Parathyroid adenoma (tissue), 2 donors: ENCODE measurements at regions not wholly inside any gene's neighbourhood (a gene's known extent, or its start where the extent isn't known, plus 50 kb on each side); places are given as distances from the start of the nearest gene placed in this dataset.

ENCODE experiments used
- H2AFZ ChIP-seq: fragments of 300-600 bp; sonication (generic); one replicate; pipeline ENCODE4 v1.7.0; 2017; ENCODE audit warnings: antibody characterized with exemption, mild to moderate bottlenecking
- H3K27ac ChIP-seq: fragments of 300-600 bp; sonication (generic); one replicate; pipeline ENCODE4 v1.7.0; 2017
- H3K27me3 ChIP-seq: fragments of 300-600 bp; sonication (generic); one replicate; pipeline ENCODE4 v1.7.0; 2017; ENCODE audit warnings: low read length; ENCODE audit not compliant: control insufficient read depth, insufficient read depth
- H3K36me3 ChIP-seq: fragments of 300-600 bp; sonication (generic); one replicate; pipeline ENCODE4 v1.7.0; 2017; ENCODE audit warnings: low read length; ENCODE audit not compliant: control insufficient read depth, insufficient read depth
- H3K4me1 ChIP-seq: fragments of 300-600 bp; sonication (generic); one replicate; pipeline ENCODE4 v1.7.0; 2017; ENCODE audit warnings: control low read depth
- H3K4me2 ChIP-seq: fragments of 300-600 bp; sonication (generic); one replicate; pipeline ENCODE4 v1.7.0; 2017; ENCODE audit warnings: low read length
- H3K4me3 ChIP-seq: fragments of 300-600 bp; sonication (generic); one replicate; pipeline ENCODE4 v1.7.0; 2017; ENCODE audit warnings: low read depth, low read length
- H3K79me2 ChIP-seq: fragments of 300-600 bp; sonication (generic); one replicate; pipeline ENCODE4 v1.7.0; 2017; ENCODE audit warnings: control low read depth
- H3K9ac ChIP-seq: fragments of 300-600 bp; sonication (generic); one replicate; pipeline ENCODE4 v1.7.0; 2017; ENCODE audit warnings: mild to moderate bottlenecking
- H3K9me3 ChIP-seq: fragments of 300-600 bp; sonication (generic); one replicate; pipeline ENCODE4 v1.7.0; 2017; ENCODE audit warnings: low read length; ENCODE audit not compliant: control insufficient read depth
- CTCF ChIP-seq: fragments of 300-600 bp; sonication (generic); IDR thresholded peaks from one replicate; pipeline ENCODE4 v1.7.0; 2017; ENCODE audit warnings: antibody characterized with exemption, mild to moderate bottlenecking
- donor health status: primary hyperparathyroidism.

DNA sequence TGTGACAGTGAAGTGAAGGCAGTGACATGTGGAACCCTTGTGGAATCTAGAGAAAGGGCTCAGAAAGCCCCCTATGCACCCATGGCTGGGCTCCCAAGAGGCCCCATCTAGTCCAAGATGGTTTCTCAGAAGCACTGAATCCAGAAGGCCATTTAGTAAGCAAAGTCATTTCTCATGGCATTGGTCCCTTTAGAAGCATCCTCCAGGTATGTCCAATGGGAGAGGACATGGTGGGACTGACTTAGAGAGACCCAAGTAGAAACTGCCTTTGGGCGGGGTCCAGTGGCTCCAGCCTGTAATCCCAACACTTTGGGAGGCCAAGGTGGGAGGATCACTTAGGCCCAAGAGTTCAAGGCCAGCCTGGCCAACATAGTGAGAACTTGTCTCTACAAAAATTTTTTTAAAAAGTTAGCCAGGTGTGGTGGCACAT, 72.5 kb upstream of the RMDN2 start:
- no peaks in the 10 kb centered on the region for H3K4me1 ChIP-seq
- TF ChIP-seq CTCF: no peak
- H3K9me3 ChIP-seq: no peaks in the 10 kb centered on the region
- H3K79me2 ChIP-seq: no peaks in the 10 kb centered on the region
- no peaks in the 10 kb centered on the region for H3K27me3 ChIP-seq
- no peak overlapping the region for H3K4me2 ChIP-seq
- no peak overlapping the region for H2AFZ ChIP-seq
- H3K36me3 ChIP-seq: no peaks in the 10 kb centered on the region
- no peak overlapping the region for H3K9ac ChIP-seq
- H3K27ac ChIP-seq: no peak overlapping the region
- H3K4me3 ChIP-seq: no peak overlapping the region

DNA sequence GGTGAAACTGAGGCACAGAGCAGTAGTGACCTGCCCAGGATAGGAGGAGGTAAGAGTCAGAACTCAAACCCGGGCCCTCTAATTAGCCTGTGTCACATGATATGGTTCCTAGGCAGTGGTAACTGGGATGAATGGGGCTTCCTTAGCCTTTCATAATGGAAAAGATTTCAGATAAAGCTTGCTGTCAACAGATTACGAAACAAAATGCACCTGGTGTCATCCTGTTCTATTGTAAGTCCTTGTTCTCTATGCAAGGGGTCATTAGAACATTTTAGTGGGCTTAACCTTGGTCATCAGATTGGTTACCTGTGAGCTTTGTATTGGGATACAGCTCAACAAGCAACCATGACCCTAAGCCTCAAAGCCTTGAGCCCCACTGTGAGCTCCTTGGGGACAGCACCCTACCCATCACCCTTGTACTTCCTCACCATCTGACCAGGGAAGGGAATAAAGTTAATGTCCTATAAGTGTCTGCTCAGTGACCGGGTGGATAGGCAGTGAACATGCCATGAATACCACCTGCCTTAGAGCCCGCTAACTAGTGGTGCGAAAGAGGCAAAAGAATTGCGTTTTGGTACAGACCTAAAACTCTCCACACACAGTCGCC, 70.3 kb upstream of the RMDN2 start:
- Histone ChIP-seq H3K9me3 (no peaks in the 10 kb centered on the region), H3K36me3 (no peaks in the 10 kb centered on the region), H3K79me2 (no peaks in the 10 kb centered on the region), H3K4me2 (no peak overlapping the region), H3K4me3 (no peak overlapping the region), H3K27ac (peak overlapping the region; percentile 9), H3K4me1 (no peaks in the 10 kb centered on the region), H3K9ac (no peak overlapping the region), H2AFZ (no peak overlapping the region), H3K27me3 (no peaks in the 10 kb centered on the region)
- TF ChIP-seq CTCF: no peak

- Histone ChIP-seq H3K36me3 (no peaks in the 10 kb centered on the region), H3K9ac (no peak overlapping the region), H2AFZ (no peak overlapping the region), H3K27me3 (no peaks in the 10 kb centered on the region), H3K9me3 (no peaks in the 10 kb centered on the region), H3K4me3 (no peak overlapping the region), H3K79me2 (no peaks in the 10 kb centered on the region), H3K27ac (peak overlapping the region; percentile 9), H3K4me1 (no peaks in the 10 kb centered on the region), H3K4me2 (no peak overlapping the region)
- TF ChIP-seq CTCF: no peak
Observed at GRCh38 chr2:37855283-37856041, 69.6 kb upstream of the RMDN2 start.

DNA sequence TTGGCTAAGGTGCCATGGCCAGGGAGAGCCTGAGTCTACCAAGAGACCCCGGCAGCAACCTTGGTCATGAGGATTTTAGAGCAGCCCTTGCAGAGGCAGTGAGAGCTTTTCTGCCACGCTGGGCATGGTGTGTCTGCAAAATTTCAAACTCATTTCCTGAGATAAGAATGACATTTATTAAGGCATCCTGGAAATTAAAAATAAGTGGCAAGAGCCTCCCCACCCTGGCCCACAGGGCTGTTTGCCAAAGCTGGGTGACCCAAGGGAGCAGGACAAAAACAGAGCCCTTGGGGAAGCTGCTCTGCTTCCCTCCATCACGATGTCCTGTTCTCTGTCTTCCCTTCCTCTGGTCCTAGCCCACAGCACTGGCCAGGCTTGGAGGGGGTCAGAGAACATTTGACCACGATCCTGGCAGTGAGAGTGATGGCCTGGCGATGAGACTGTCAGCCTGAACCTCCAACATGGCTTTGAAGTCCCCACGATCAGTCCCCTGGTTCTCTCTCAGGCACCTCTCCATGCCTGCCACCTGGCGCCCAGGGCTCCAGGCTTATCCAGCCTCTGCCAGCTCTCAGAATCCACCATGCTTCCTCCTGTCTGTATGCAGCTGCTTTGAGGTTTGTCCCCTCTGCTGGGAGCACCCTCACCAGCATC, 68.9 kb upstream of the RMDN2 start:
- Histone ChIP-seq H3K4me2 (no peak overlapping the region), H3K4me3 (no peak overlapping the region), H3K4me1 (no peaks in the 10 kb centered on the region), H2AFZ (no peak overlapping the region), H3K79me2 (no peaks in the 10 kb centered on the region), H3K9me3 (no peaks in the 10 kb centered on the region), H3K36me3 (no peaks in the 10 kb centered on the region), H3K27me3 (no peaks in the 10 kb centered on the region), H3K9ac (no peak overlapping the region), H3K27ac (no peak overlapping the region)
- no peak for TF ChIP-seq CTCF
